SK-N-SH (cell line): ENCODE measurements at regions not wholly inside any gene's neighbourhood (a gene's known extent, or its start where the extent isn't known, plus 50 kb on each side); places are given as distances from the start of the nearest gene placed in this dataset.

Experiments
- CTCF ChIA-PET: fragments of 300-600, 350-600 bp; formaldehyde crosslinking; extraction: SDS; loops from one replicate; lab custom pipeline; 2021; lab: Yijun Ruan, JAX
- POLR2A ChIA-PET: fragments of 350-600 bp; sonication (Branson Sonifier 250); formaldehyde crosslinking; extraction: SDS; loops from one replicate; lab custom pipeline; 2020; ENCODE audit warnings: antibody characterized with exemption, inconsistent platforms; lab: Yijun Ruan, JAX
- DNase-seq: peaks from one replicate; pipeline ENCODE4 v3.0.0; 2012
- H2AFZ ChIP-seq: fragments of 200-600 bp; sonication (generic); 2 replicates; pipeline ENCODE4 v1.8.1; 2016; ENCODE audit warnings: antibody characterized with exemption, mild to moderate bottlenecking, low read depth
- H3F3A ChIP-seq: fragments of 200-600 bp; sonication (generic); replicated peaks from 2 replicates; pipeline ENCODE3; 2016; ENCODE audit warnings: antibody characterized with exemption, mild to moderate bottlenecking; ENCODE audit not compliant: insufficient read depth
- H3K27ac ChIP-seq, 2 experiments: fragments of 200-500 bp in 1 of 2; fragments of 200-600 bp in 1 of 2; sonication (Bioruptor generic) in 1 of 2; sonication (generic), shearing (Covaris generic) in 1 of 2; 2 replicates each; pipeline versions ENCODE4 v1.5.1 to v1.6.1; 2014 to 2016; ENCODE audit warnings: low read depth in 2 of 2, inconsistent platforms in 1 of 2, low read length in 1 of 2, mild to moderate bottlenecking in 1 of 2, mixed read lengths in 1 of 2
- H3K27me3 ChIP-seq: fragments of 200-600 bp; sonication (generic), shearing (Covaris generic); 2 replicates; pipeline ENCODE4 v1.6.1; 2016; ENCODE audit warnings: mixed run types; ENCODE audit not compliant: insufficient read depth
- H3K36me3 ChIP-seq, 2 experiments: fragments of 200-500 bp in 1 of 2; fragments of 200-600 bp in 1 of 2; sonication (Bioruptor generic) in 1 of 2; sonication (generic) in 1 of 2; replicated peaks in 1 of 2; 2 replicates each; pipeline versions ENCODE3 to v1.5.1; 2014 to 2016; ENCODE audit warnings: low read length in 1 of 2, mild to moderate bottlenecking in 1 of 2; ENCODE audit not compliant: insufficient read depth in 2 of 2, control insufficient read depth in 1 of 2
- H3K4me1 ChIP-seq, 2 experiments: fragments of 200-500 bp in 1 of 2; fragments of 200-600 bp in 1 of 2; sonication (Bioruptor generic) in 1 of 2; sonication (generic), shearing (Covaris generic) in 1 of 2; 2 replicates each; pipeline versions ENCODE4 v1.5.1 to v1.6.1; 2014 to 2016; ENCODE audit warnings: low read depth in 1 of 2, low read length in 1 of 2, mixed run types in 1 of 2; ENCODE audit not compliant: insufficient read depth in 2 of 2, control insufficient read depth in 1 of 2
- H3K4me2 ChIP-seq: fragments of 200-600 bp; sonication (generic), shearing (Covaris generic); 2 replicates; pipeline ENCODE4 v1.6.1; 2017; ENCODE audit warnings: mixed run types
- H3K4me3 ChIP-seq, 2 experiments: fragments of 200-500 bp in 1 of 2; fragments of 200-600 bp in 1 of 2; sonication (Bioruptor generic) in 1 of 2; sonication (generic), shearing (Covaris generic) in 1 of 2; 2 replicates each; pipeline versions ENCODE4 v1.5.1 to v1.8.1; 2014 to 2016; ENCODE audit warnings: low read depth in 2 of 2, inconsistent platforms in 1 of 2, low read length in 1 of 2, mild to moderate bottlenecking in 1 of 2, mixed read lengths in 1 of 2, moderate library complexity in 1 of 2
- H3K79me2 ChIP-seq: fragments of 200-600 bp; sonication (generic); 2 replicates; pipeline ENCODE4 v1.8.1; 2017; ENCODE audit warnings: mild to moderate bottlenecking; ENCODE audit not compliant: insufficient read depth
- H3K9ac ChIP-seq: fragments of 200-600 bp; sonication (generic); 2 replicates; pipeline ENCODE4 v1.6.1; 2017; ENCODE audit warnings: mixed run types
- H3K9me2 ChIP-seq: fragments of 200-600 bp; sonication (generic); 2 replicates; pipeline ENCODE4 v1.6.1; 2017; ENCODE audit warnings: mixed run types
- H3K9me3 ChIP-seq: fragments of 200-600 bp; sonication (generic); 2 replicates; pipeline ENCODE4 v1.6.1; 2017; ENCODE audit warnings: mixed run types, mild to moderate bottlenecking, moderate library complexity
- H4K20me1 ChIP-seq: fragments of 200-600 bp; sonication (generic); 2 replicates; pipeline ENCODE4 v1.6.1; 2017; ENCODE audit warnings: mild to moderate bottlenecking, mixed run types; ENCODE audit not compliant: insufficient read depth
- CHD2 ChIP-seq: fragments of 150-350 bp; IDR thresholded peaks from 2 replicates; pipeline ENCODE4 v1.6.1; 2018; ENCODE audit warnings: low read length; ENCODE audit not compliant: partially characterized antibody
- CTCF ChIP-seq: fragments of 200-600 bp; sonication (generic); IDR thresholded peaks from 2 replicates; pipeline ENCODE4 v1.6.1; 2017; ENCODE audit warnings: antibody characterized with exemption, mild to moderate bottlenecking, moderate library complexity
- EP300 ChIP-seq, 2 experiments: IDR thresholded peaks; 2 replicates each; pipeline versions ENCODE4 v1.4.0 to v1.6.1; 2012; ENCODE audit warnings: borderline replicate concordance in 1 of 2, low read depth in 1 of 2, low read length in 1 of 2
- EZH2phosphoT487 ChIP-seq: fragments of 200-600 bp; sonication (generic); IDR thresholded peaks from 2 replicates; pipeline ENCODE4 v1.6.1; 2017; ENCODE audit warnings: low read depth, mixed run types, mild to moderate bottlenecking, antibody characterized with exemption, moderate library complexity, borderline replicate concordance
- FOSL2 ChIP-seq: IDR thresholded peaks from 2 replicates; pipeline ENCODE4 v1.4.0; 2012; ENCODE audit warnings: low read depth, mild to moderate bottlenecking, moderate library complexity, borderline replicate concordance
- FOXJ3 ChIP-seq: sonication (generic); formaldehyde crosslinking; IDR thresholded peaks from 2 replicates; pipeline ENCODE4 v1.5.1; 2020; ENCODE audit warnings: mild to moderate bottlenecking, missing genetic modification reagents
- FOXM1 ChIP-seq: IDR thresholded peaks from 2 replicates; pipeline ENCODE4 v1.4.0; 2012; ENCODE audit warnings: low read depth, mild to moderate bottlenecking
- GATA2 ChIP-seq: sonication (generic); formaldehyde crosslinking; IDR thresholded peaks from 2 replicates; pipeline ENCODE4 v1.5.0; 2020; ENCODE audit warnings: mild to moderate bottlenecking, missing genetic modification reagents
- JUND ChIP-seq: IDR thresholded peaks from 2 replicates; pipeline ENCODE4 v1.4.0; 2012
- MEF2A ChIP-seq: IDR thresholded peaks from 2 replicates; pipeline ENCODE4 v1.4.0; 2012; ENCODE audit warnings: low read depth, borderline replicate concordance
- NFIC ChIP-seq: IDR thresholded peaks from 2 replicates; pipeline ENCODE4 v1.4.0; 2012; ENCODE audit warnings: borderline replicate concordance
- NRF1 ChIP-seq: IDR thresholded peaks from 2 replicates; pipeline ENCODE4 v1.6.1; 2012; ENCODE audit warnings: low read depth, mild to moderate bottlenecking, low read length
- RFX5 ChIP-seq: IDR thresholded peaks from 2 replicates; pipeline ENCODE4 v1.6.1; 2012; ENCODE audit warnings: mild to moderate bottlenecking, improper control_type of control experiment, low read length
- RXRA ChIP-seq: IDR thresholded peaks from 2 replicates; pipeline ENCODE4 v1.4.0; 2012; ENCODE audit warnings: low read depth, mild to moderate bottlenecking, borderline replicate concordance
- SIN3A ChIP-seq: IDR thresholded peaks from 2 replicates; pipeline ENCODE4 v1.6.1; 2012; ENCODE audit warnings: low read depth, mild to moderate bottlenecking, low read length, moderate library complexity, borderline replicate concordance
- TAF1 ChIP-seq: IDR thresholded peaks from 2 replicates; pipeline ENCODE4 v1.6.1; 2012; ENCODE audit warnings: low read depth, mild to moderate bottlenecking, low read length, moderate library complexity, borderline replicate concordance
- TCF12 ChIP-seq: IDR thresholded peaks from 2 replicates; pipeline ENCODE4 v1.4.0; 2012
- TEAD4 ChIP-seq: IDR thresholded peaks from 2 replicates; pipeline ENCODE4 v1.4.0; 2012; ENCODE audit warnings: mild to moderate bottlenecking, borderline replicate concordance; ENCODE audit not compliant: insufficient read depth
- USF2 ChIP-seq: fragments of 150-350 bp; IDR thresholded peaks from 2 replicates; pipeline ENCODE4 v1.6.1; 2017; ENCODE audit warnings: antibody characterized with exemption, low read length, low read depth, borderline replicate concordance
- WGBS: methylation state at CpG from one replicate; pipeline ENCODE4 v1.1.6; 2017; ENCODE audit warnings: low lambda C conversion rate; 5-methylcytosine and 5-hydroxymethylcytosine counted together
- TF ChIP-seq, protein P1 (sequence below): IDR thresholded peaks from 2 replicates; pipeline ENCODE4 v1.4.0; 2012; ENCODE audit warnings: low read depth, borderline replicate concordance

GRCh38 chr18:77634494-77634893, 384.8 kb downstream of the GALR1 start:
- no peaks in the 10 kb centered on the region for H3K27me3 ChIP-seq
- TF ChIP-seq, protein P1, sequence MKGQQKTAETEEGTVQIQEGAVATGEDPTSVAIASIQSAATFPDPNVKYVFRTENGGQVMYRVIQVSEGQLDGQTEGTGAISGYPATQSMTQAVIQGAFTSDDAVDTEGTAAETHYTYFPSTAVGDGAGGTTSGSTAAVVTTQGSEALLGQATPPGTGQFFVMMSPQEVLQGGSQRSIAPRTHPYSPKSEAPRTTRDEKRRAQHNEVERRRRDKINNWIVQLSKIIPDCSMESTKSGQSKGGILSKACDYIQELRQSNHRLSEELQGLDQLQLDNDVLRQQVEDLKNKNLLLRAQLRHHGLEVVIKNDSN: no peak
- TF ChIP-seq MEF2A: no peak
- TF ChIP-seq CTCF: no peak
- TF ChIP-seq CHD2: no peak
- TF ChIP-seq FOXM1: no peak
- no peak for TF ChIP-seq JUND
- TF ChIP-seq FOXJ3 (CRISPR knock-in tag): no peak
- no peak for TF ChIP-seq SIN3A
- no peak for TF ChIP-seq TCF12
- no peak for TF ChIP-seq NFIC
- TF ChIP-seq NRF1: no peak
- TF ChIP-seq TEAD4: no peak
- no peaks in the 10 kb centered on the region for H3K9me3 ChIP-seq
- H3K4me1 ChIP-seq: no peaks in the 10 kb centered on the region
- H3F3A ChIP-seq: no peaks in the 10 kb centered on the region
- no peak overlapping the region for H3K4me2 ChIP-seq
- no peak overlapping the region for H2AFZ ChIP-seq
- no peak overlapping the region for H3K4me3 ChIP-seq
- POLR2A ChIA-PET: no interaction called here
- no peak overlapping the region for H3K9ac ChIP-seq
- DNase-seq: no peak
- no peaks in the 10 kb centered on the region for H3K9me2 ChIP-seq
- no peak overlapping the region for H3K27ac ChIP-seq
- H3K79me2 ChIP-seq: no peaks in the 10 kb centered on the region
- no peaks in the 10 kb centered on the region for H3K36me3 ChIP-seq
- CTCF ChIA-PET: no interaction called here
- no peaks in the 10 kb centered on the region for H4K20me1 ChIP-seq
- WGBS: 22% methylated on average over 7 of the region's 7 CpGs

DNA sequence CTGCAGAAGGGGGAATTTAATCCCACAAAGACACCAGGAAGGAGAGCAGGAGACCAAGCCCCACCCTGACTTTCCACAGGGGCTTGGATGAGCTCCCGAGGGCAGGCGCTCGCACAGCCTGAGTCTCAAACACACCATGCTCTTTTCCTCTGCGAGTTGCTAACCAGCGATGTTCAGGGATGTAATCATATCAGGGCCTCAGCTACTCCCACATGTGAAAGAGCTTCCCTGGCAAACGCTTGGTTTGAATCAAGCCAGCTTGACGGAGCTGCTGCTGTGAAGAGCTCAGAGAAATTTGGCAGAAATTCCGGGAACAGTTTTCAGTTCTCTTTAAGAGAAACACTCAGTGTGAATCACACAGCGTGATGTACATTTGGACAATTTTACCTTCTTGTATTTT, 385.8 kb downstream of the GALR1 start:
- no peaks in the 10 kb centered on the region for H3K9me3 ChIP-seq
- WGBS: 36% methylated on average over 9 of the region's 9 CpGs
- DNase-seq: no peak
- no peak for TF ChIP-seq TEAD4
- TF ChIP-seq EP300 (IDR thresholded peaks at IDR 0.05; ENCODE audit: borderline replicate concordance in 1 of 2, low read depth in 1 of 2, low read length in 1 of 2): no peak
- TF ChIP-seq CHD2: no peak
- TF ChIP-seq TCF12: no peak
- no peak for TF ChIP-seq RFX5
- TF ChIP-seq GATA2 (CRISPR knock-in tag): no peak
- TF ChIP-seq TAF1: no peak
- no peak for TF ChIP-seq EZH2phosphoT487
- no peak for TF ChIP-seq FOSL2
- no peak for TF ChIP-seq FOXM1
- no peak for TF ChIP-seq CTCF
- TF ChIP-seq USF2: no peak
- no peak for TF ChIP-seq RXRA
- no peak for TF ChIP-seq NFIC

More for the DNA sequence above, 385.8 kb downstream of the GALR1 start:
- no peaks in the 10 kb centered on the region for H3K36me3 ChIP-seq
- H3K4me3 ChIP-seq: no peak overlapping the region
- no peak overlapping the region for H3K9ac ChIP-seq
- POLR2A ChIA-PET: no interaction called here
- H3K27ac ChIP-seq: no peak overlapping the region
- H3K4me2 ChIP-seq: no peak overlapping the region
- H3K79me2 ChIP-seq: no peaks in the 10 kb centered on the region
- H3F3A ChIP-seq: no peaks in the 10 kb centered on the region
- no peaks in the 10 kb centered on the region for H3K27me3 ChIP-seq
- H3K4me1 ChIP-seq: no peaks in the 10 kb centered on the region
- H2AFZ ChIP-seq: no peak overlapping the region
- no peaks in the 10 kb centered on the region for H4K20me1 ChIP-seq
- CTCF ChIA-PET: no interaction called here
- no peaks in the 10 kb centered on the region for H3K9me2 ChIP-seq
